ENCODE measurements at regions not wholly inside any gene's neighbourhood (a gene's known extent, or its start where the extent isn't known, plus 50 kb on each side); places are given as distances from the start of the nearest gene placed in this dataset.

- no peak for DNase-seq
Measured at GRCh38 chr4:37000281-37000680, 244.3 kb upstream of the NWD2 start.

- DNase-seq: no peak
Measured at GRCh38 chr4:37001688-37002436, 242.7 kb upstream of the NWD2 start.

GRCh38 chr4:37002625-37003024 is 241.9 kb upstream of the NWD2 start:
- no peak for DNase-seq

DNA sequence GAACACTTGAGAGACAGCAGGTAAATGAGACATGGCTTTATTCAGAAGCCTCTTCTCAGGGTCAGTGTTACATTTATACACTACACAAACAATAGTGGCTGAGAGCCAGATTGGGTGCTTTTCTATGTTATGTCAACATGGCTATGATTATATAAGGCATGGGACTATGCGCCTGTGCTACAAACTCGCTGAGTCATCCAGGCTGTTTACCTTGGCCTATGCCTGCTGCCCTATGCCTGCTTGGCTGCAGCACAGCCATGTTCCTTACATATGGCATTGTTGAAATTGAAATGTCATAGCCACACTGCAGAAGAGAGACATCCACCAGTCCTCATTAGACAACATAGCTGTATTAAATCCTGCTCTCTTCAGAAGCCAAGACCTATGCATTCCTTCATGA is 236.3 kb upstream of the NWD2 start:
- DNase-seq: peak in 1 of 2 experiments; percentile 5

- no peak for DNase-seq
Measured at GRCh38 chr4:37014584-37014983, 230.0 kb upstream of the NWD2 start.

DNA sequence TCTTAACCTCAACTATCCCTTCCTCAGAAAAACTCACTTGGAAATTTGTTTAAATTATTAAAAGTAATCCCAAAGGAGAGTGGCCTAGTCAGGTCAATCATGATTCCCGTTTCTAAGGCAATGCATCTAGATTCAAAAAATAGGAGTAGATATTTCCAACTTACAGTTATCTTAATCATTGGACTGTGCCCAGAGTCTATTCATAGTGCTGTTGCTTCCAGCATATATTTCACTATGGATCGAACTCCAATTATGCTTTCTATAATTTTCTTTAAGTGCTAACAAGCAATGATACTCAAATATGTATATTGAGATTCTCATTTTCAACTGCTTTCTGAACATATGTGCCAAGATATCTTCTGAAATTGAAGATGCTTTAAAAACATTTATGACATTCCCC is 229.2 kb upstream of the NWD2 start:
- DNase-seq: no peak

GRCh38 chr4:37023504-37023903 is 221.0 kb upstream of the NWD2 start:
- no peak for DNase-seq

DNA sequence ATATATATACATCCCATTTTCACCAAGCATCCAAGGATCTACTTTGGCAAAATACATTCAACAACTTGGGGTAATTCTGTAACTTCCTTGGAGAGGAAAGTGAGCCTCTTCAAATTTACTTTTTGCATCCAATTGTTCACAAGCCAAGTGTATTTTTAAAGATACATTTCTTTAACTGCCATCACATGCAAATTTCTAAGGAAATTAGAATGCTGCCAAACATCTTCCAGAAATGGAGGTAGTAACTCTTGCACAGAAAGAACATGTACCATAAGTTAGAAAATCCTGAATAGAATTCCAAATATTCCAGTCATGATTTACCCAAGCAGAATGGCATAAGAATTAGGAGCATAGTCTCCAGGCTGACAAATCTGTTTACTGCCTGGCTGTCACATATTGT is 220.5 kb upstream of the NWD2 start:
- DNase-seq: no peak

GRCh38 chr4:37040816-37041215 is 203.7 kb upstream of the NWD2 start:
- DNase-seq: no peak

DNA sequence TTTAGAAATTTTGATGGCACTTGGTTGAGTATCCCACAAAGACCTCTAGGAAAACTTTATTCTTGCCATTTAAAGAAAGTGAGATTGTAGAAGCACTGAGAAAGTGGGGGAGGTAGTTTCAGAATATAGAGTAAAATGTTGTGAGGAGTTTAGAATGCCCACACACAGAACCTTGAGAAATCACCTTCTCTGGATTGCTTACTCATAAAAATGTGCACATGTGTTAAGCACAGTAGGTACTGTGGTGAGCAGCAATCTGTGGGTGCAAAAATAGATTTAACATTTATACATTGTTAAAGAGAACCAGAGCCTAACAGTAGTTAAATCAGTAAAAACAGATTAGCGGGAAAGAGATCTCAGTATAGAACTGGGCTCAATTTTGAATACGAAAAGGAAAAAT is 201.2 kb upstream of the NWD2 start:
- no peak for DNase-seq

- DNase-seq: no peak
Measured at GRCh38 chr4:37051111-37051510, 193.4 kb upstream of the NWD2 start.

DNA sequence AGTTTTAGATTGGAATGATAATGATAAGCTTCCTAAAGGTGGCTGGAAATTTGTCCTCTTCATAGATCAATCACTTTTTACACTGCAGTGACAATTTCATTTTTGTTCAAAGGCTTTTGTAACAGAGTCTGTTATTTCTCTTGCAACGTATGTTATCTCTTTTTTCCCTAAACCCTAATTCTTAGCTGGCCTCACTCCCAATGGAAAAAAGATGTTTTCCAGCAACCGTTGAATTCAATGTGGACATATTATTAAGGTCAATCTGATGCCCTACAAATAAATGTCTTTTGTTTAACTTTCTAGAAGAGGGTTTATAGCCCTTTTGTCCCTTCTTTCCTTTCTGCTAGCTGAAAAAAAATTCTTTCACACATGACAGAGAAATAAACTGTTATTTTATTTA is 192.7 kb upstream of the NWD2 start:
- DNase-seq: no peak

- DNase-seq: no peak
Measured at GRCh38 chr4:37054531-37055077, 189.9 kb upstream of the NWD2 start.

DNA sequence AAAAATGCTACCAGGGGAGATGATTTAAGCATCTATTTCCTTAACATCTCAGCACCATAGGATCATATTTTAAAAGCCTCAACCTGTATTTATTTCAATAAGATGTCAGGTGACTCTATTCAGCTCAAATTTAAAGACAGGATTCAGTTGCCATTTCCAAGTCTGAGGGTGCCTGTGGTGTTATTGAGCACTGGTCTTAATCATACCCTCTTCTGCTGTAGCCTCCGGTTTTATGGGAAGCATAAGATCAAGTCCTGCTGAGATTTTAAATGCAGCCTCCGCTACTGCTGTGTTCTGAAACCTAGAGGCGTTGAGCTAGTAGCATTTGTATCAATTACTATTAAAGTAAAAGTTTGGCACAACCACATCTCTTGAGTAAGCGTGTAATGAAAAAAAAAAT is 185.7 kb upstream of the NWD2 start:
- no peak for DNase-seq

GRCh38 chr4:37066159-37066558 is 178.4 kb upstream of the NWD2 start:
- DNase-seq: no peak

- DNase-seq: no peak
Measured at GRCh38 chr4:37068580-37068979, 176.0 kb upstream of the NWD2 start.

GRCh38 chr4:37070041-37070440 is 174.5 kb upstream of the NWD2 start:
- DNase-seq: no peak

DNA sequence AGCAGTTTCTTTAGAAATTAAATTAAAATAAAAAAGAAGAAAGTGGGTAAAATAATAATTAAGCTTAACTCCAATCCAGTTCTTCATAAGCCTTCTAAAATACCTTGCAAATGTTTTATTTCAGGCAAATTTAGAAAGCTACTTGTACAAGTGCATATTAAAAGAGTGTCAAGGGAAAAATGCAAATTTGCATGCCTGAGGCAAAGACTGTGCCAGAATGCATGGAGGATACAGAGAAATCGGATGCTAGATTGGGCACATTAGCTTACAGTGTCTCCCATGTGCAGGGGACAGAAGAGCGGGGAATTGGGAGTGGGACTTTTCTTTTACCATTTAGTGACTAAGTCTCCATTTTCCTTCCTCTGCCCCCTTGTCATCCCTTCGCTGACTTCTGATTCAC is 173.0 kb upstream of the NWD2 start:
- DNase-seq: no peak

- DNase-seq: no peak
Measured at GRCh38 chr4:37073226-37073840, 171.2 kb upstream of the NWD2 start.

DNA sequence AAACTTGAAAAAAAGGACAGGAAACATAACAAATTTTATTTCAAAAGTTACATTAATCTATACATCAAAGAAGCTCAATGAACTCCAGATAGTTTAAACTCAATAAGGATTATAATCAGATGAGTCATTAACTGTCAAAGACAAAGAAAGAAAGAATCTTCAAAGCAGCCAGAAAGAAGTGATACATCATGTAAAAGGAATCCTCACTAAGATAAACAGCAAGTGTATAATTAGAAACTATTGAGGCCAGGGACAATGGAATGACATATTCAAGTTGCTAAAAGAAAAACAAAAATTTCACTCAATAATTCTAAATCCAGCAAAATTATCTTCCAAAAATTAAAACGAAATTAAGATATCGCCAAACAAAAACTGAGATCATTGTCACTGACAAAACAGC is 161.6 kb upstream of the NWD2 start:
- DNase-seq: no peak

- DNase-seq: no peak
Measured at GRCh38 chr4:37095925-37096324, 148.6 kb upstream of the NWD2 start.

- DNase-seq: no peak
Measured at GRCh38 chr4:37101182-37101581, 143.4 kb upstream of the NWD2 start.

- no peak for DNase-seq
Measured at GRCh38 chr4:37101686-37102085, 142.9 kb upstream of the NWD2 start.

DNA sequence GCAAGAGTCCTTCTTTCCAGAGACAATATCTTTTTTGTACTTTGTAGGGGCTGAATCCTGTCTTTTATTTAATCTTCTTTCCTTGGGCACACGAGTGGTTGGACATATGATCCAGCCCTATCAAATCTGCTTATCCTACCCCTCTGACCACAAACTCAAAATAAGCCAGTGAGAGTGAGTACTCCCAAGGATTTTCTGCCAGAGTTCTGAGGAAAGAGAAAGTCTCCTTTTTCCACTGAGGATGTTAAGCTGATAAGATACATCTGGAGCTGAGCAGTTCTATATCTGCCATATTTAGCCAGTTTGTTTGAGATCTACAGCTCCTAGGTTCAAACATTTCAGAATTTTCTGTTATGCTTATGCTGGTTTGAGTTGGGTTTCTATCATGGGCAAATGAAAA is 134.8 kb upstream of the NWD2 start:
- DNase-seq: no peak

GRCh38 chr4:37124800-37125199 is 119.7 kb upstream of the NWD2 start:
- no peak for DNase-seq

Measured in NCI-H187 (cell line).